Smooth muscle cell of the brain vasculature (primary cell): ENCODE measurements at regions not wholly inside any gene's neighbourhood (a gene's known extent, or its start where the extent isn't known, plus 50 kb on each side); places are given as distances from the start of the nearest gene placed in this dataset.

Source experiments
- DNase-seq: peaks from one replicate; pipeline ENCODE4 v3.0.0-alpha.2; 2012; ENCODE audit warnings: low read depth, low spot score

GRCh38 chr1:56191369-56191768, 388.0 kb downstream of the PLPP3 start:
- no peak for DNase-seq

GRCh38 chr1:56190806-56191365, 388.5 kb downstream of the PLPP3 start:
- DNase-seq, result no peak

GRCh38 chr1:56189946-56190805, 389.2 kb downstream of the PLPP3 start:
- DNase-seq, result no peak

- no peak for DNase-seq
These were observed 389.9 kb downstream of the PLPP3 start for GRCh38 chr1:56189454-56189853.

- DNase-seq, result no peak
These were observed 390.5 kb downstream of the PLPP3 start for GRCh38 chr1:56188855-56189254.

GRCh38 chr1:56188221-56188620, 391.1 kb downstream of the PLPP3 start:
- DNase-seq, result no peak

- DNase-seq, result no peak
These were observed 392.0 kb downstream of the PLPP3 start for GRCh38 chr1:56187405-56187804.

GRCh38 chr1:56185493-56185892, 393.9 kb downstream of the PLPP3 start:
- no peak for DNase-seq

- no peak for DNase-seq
These were observed 396.2 kb downstream of the PLPP3 start for GRCh38 chr1:56183151-56183550.

GRCh38 chr1:56180520-56181190, 398.7 kb downstream of the PLPP3 start:
- DNase-seq, result no peak

- DNase-seq, result no peak
These were observed 399.8 kb downstream of the PLPP3 start for GRCh38 chr1:56179543-56179942.

- no peak for DNase-seq
These were observed 404.2 kb downstream of the PLPP3 start for GRCh38 chr1:56175211-56175610.

- DNase-seq, result no peak
These were observed 405.0 kb downstream of the PLPP3 start for GRCh38 chr1:56174176-56174885.

- DNase-seq, result no peak
These were observed 405.6 kb downstream of the PLPP3 start for GRCh38 chr1:56173736-56174135.

GRCh38 chr1:56171670-56172069, 407.7 kb downstream of the PLPP3 start:
- no peak for DNase-seq

GRCh38 chr1:56170784-56171320, 408.5 kb downstream of the PLPP3 start:
- no peak for DNase-seq

- no peak for DNase-seq
These were observed 409.5 kb downstream of the PLPP3 start for GRCh38 chr1:56169856-56170255.

GRCh38 chr1:56168176-56168575, 411.2 kb downstream of the PLPP3 start:
- DNase-seq, result no peak

GRCh38 chr1:56167596-56167995, 411.8 kb downstream of the PLPP3 start:
- DNase-seq, result no peak

GRCh38 chr1:56160773-56161315, 418.5 kb downstream of the PLPP3 start:
- no peak for DNase-seq
